SH-SY5Y (cell line): ENCODE measurements at regions not wholly inside any gene's neighbourhood (a gene's known extent, or its start where the extent isn't known, plus 50 kb on each side); places are given as distances from the start of the nearest gene placed in this dataset.

Experiments used
- GATA2 ChIP-seq: IDR thresholded peaks from 2 replicates; pipeline ENCODE4 v1.6.1; 2011; ENCODE audit warnings: mild to moderate bottlenecking, low read depth, low read length
- GATA3 ChIP-seq: IDR thresholded peaks from 2 replicates; pipeline ENCODE4 v1.6.1; 2011; ENCODE audit warnings: low read depth, mild to moderate bottlenecking, low read length, moderate library complexity

DNA sequence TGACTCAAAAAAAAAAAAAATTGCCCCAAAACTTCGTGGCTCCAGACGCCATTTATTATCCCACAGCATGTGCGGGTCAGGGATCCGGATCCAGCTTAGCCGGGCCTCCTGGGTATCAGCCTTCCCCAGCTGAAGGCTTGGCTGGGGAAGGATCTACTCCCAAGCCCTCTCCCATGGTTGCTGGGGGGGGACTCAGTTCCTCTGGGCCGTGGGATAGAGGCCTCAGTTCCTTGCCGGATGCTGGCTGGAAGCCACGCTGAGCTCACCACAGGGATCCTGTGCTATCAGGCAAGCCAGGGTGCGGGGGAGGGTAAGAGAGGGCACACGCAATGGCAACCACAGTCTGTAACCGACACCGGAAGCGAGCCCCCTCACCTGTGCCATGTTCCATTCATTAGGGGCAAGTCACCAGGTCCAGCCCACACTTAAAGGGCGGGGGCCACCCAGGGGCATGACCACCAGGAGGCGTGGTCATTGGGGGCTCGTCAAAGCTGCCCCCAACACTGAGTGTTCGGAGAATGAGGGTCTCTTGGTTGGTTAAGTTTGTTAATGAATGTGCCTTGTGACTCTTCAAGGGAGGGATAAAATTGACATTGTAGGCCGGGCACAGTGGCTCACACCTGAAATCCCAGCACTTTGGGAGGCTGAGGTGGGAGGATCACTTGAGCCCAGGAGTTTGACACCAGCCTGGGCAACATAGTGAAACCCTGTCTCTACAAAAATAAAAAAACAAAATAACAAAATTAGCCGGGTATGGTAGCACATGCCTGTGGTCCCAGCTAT is 210.0 kb upstream of the GSE1 start:
- TF ChIP-seq GATA3: no peak
- no peak for TF ChIP-seq GATA2

DNA sequence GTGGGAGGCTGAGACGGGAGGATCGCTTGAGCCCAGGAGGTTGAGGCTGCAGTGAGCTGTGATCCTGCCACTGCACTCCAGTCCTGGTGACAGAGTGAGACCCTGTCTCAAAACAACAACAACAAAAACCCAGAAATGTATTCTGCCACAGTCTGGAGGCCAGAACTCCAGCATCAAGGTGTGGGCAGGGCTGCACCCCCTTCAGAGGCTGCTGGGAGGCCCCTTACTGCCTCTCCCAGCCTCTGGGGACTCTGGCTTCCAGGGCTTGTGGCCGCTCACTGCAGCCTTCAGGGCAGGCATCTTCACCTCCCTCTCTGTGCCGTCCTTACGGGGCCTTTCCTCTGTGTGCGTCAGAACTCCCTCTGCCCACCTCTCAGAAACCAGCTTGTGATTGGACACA is 209.4 kb upstream of the GSE1 start:
- no peak for TF ChIP-seq GATA2
- TF ChIP-seq GATA3: no peak

DNA sequence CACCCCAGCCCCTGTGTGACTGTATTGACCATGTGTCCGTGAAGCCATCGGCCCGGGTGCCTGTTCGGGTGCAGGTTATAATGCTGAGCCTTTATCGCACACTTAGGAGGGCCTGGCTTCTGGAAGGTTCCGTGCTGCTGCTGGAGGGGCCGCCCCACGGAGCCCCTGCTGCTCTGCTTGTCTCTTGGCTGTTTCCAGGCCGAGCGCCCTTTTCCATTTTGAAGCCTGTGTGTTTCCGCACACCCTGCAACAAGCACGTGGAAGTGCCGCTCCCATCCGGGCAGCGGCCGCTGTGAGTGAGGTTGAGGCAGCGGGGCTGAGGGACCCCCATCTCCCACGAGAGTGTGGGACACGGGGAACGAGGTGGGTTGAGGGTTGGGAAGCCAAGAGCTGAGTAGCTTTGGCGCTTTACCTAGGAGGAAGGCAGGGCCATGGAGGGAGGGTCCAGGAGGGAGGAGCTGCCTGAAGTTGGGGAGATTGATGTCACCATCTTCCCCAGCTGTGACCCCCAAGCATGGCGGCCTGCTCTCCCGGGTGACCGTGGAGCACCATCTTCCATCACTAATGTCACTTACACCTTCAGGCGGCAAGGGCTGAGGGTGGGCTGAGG is 200.1 kb upstream of the GSE1 start:
- TF ChIP-seq GATA2: no peak

DNA sequence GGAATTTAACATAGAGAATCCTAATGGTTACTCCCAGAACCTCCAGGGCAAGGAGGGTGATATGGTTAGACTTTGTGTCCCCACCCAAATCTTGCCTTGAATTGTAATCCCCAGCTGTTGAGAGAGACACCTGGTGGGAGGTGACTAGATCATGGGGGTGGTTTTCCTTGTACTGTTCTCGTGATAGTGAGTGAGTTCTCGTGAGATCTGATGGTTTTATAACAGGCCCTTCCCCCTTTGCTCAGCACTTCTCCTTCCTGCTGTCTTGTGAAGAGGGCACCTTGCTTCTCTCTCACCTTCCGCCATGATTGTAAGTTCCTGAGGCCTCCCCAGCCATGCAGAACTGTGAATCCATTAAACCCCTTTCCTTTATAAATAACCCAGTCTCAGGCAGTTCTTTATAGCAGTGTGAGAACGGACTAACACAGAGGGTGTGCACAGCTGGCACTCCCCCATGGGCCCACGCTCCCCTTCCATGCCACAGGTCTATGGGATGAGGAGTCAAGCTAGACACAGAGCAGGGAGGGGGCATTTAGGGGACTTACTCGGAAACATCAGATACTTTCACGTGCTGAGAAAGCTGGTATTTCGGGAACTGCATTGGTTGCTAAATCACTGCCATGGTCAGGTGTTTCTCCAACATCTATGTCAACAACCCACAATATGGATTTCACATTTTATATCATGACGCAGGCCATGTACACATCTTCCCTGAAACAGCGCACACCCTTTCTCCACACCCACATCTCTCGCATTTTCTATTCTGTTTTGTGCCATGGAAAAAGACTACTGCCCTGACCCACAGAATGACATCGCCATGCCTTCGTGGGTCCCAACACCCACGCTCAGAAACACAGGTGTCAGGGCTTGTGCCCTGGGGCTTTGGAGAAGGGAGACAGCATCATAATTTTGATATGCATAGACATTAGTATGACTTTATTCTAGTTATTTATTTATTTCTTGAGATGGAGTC is 199.1 kb upstream of the GSE1 start:
- no peak for TF ChIP-seq GATA3
- TF ChIP-seq GATA2: no peak

DNA sequence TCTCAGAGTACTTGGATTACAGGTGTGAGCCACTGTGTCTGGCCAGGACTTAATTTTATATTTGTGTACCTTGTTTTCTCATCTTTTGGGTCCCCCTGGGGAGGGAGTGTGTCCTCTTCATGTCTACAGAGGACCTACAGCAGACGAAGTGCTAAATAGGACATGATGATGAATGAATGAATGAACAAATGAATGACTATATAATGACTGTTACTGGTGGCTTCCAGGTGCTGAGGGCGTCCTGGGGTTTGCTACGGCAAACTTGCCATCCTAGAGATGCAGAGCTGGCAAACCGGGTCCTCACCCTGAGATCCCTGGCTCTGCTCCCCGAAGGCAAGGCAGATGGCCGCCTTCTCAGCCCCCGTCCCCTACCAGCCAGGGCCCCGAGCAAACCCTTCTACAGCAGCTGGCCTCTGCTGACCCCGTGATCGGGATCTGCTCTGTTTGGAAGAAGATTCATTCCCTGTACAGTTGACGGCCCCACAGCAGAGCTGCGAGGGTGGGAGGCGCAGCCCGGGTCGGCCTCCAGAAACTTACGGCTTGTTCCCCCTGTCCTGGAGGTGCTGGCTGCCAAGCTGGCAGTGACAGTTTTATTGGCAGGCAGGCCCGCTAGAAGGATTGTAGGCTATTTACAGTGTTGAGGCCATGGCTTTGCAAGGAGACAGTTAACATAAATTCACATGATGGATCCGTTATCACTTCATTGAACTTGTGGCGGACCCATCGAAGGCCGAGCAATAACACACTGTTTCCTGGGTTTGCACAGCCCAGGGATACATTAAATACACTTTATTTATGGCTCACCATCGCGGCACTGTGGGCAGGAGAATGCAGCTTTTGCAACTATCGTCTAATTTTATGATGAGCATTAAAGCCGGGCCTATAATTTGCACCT is 197.7 kb upstream of the GSE1 start:
- no peak for TF ChIP-seq GATA3
- no peak for TF ChIP-seq GATA2

DNA sequence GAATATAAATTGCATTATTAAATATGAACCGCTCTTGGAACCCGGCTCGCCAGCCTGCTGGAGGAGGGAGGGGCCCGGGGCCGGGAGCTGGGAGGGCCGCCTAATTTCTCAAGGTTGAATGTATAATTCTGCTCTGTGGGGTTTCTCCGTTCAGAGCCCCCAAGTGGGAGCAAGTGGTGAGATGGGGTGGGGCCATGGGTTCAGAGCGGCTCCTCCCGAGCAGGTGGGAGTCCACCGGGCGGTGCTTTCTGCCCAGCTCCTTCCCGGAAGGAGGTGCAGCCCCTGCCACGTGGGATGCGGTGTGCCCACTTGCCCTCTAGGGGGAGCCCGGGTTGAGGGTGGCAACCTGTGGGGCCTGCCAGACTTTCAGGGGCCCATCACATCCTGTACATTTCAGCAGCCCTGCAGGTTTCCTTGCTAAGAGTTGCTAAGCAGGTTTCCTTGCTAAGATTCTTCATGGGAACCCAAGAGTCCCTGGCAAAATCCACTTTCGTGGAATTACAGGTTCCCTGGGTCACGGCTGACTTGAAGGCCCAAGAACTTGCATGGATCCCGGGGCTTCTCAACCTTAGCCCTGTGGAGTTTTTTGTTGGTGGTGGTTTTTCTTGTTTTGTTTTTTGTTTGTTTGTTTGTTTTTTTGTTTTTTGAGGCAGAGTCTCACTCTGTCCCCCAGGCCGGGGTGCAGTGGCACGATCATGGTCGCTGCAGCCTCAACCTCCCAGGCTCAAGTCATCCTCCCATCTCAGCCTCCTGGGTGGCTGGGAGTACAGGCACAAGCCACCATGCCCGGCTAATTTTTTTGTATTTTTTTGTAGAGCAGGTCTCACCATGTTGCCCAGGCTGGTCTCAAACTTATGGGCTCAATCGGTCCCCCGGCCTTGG is 196.7 kb upstream of the GSE1 start:
- TF ChIP-seq GATA3 (no peak), GATA2 (no peak)

DNA sequence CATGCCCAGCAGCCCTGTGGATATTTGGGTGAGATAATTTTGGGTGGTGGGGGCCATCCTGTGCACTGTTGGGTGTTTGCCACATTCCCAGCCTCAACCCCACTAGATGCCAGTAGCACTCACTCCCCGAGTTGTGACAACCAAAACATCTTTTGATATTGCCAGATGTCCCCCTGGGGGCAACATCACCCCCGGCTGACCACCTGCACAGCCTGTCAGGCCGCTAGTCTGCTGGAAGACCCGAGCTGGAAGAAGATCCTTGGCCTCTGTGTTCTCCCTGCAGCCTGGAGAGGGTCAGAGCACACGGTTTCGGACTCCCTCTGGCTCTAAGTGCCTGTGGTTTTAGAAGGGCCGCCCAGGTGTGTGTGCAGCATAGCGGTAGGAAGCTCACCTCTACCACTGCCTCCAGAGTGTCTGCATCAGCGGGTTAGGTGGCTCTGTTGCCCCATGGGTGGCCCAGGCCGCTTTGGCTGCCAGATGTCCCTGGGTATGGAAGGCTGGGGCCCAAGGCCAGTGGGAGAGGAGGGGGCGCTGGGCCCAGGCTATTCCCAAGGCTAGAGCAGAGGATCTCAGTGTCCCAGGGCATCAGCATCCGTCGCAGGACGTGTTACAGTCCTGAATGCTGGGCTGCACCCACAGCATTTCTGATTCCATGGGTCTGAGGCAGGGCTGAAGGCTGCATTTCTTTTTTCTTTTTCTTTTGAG is 195.8 kb upstream of the GSE1 start:
- no peak for TF ChIP-seq GATA3
- TF ChIP-seq GATA2: no peak

DNA sequence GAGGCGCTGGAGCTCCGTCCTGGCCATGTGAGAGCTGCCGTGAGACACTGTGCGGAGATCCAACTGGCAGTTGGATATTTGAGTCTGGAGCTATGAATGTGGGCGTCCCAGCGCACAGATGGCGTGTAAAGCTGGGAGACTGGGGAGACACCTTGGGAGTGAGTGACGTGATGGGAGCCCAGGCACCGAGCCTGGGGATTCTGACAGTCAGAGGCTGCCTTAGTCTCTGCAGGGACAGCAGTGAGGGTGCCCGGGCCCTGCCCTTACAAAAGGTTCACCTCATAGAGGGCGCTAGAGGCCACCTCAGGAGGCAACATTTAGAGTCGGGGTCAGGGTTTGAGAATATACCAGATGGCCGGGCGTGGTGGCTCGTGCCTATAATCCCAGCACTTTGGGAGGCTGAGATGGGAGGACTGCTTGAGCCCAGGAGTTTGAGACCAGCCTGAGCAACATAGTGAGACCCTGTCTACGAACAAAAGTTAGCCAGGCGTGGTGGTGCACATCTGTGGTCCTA is 194.1 kb upstream of the GSE1 start:
- TF ChIP-seq GATA2 (no peak), GATA3 (no peak)

DNA sequence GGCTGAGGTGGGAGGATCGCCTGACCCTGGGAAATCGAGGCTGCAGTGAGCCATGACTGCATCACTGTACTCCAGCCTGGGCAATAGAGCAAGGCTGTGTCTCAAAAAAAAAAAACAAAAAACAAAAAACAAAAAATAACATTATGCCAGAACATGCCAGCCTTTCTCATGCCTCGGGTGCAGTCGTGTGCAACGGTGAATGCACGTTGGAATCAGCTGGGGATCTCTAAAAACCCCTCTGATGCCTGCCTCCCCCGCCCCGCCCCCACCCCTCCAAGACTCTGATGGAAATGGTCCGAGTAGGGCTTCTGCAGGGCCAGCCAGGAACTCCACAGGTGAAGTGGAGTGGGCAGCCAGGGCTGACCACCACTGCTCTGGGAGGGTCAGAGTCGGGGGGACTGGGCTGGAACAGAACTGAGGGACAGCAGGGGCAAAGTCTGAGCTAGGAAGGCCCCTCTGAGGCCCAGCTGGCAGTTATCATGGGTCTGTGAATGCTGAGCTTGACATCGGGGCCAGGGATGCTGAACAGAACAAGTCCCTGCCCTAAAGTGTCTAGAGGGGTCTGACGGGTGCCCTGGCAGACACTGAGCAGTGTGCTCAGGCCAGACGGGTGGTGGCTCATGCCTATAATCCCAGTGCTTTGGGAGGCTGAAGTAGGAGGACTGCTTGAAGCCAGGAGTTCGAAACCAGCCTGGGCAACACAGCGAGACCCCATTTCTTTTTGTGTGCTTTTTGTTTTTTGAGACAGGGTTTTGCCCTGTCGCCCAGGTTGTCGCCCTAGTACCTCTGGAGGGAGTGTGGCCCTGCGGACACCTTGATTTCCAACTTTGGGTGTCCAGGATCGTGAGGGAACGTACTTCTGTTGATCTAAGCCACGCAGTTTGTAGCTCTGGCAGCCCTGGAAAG is 193.4 kb upstream of the GSE1 start:
- no peak for TF ChIP-seq GATA2

DNA sequence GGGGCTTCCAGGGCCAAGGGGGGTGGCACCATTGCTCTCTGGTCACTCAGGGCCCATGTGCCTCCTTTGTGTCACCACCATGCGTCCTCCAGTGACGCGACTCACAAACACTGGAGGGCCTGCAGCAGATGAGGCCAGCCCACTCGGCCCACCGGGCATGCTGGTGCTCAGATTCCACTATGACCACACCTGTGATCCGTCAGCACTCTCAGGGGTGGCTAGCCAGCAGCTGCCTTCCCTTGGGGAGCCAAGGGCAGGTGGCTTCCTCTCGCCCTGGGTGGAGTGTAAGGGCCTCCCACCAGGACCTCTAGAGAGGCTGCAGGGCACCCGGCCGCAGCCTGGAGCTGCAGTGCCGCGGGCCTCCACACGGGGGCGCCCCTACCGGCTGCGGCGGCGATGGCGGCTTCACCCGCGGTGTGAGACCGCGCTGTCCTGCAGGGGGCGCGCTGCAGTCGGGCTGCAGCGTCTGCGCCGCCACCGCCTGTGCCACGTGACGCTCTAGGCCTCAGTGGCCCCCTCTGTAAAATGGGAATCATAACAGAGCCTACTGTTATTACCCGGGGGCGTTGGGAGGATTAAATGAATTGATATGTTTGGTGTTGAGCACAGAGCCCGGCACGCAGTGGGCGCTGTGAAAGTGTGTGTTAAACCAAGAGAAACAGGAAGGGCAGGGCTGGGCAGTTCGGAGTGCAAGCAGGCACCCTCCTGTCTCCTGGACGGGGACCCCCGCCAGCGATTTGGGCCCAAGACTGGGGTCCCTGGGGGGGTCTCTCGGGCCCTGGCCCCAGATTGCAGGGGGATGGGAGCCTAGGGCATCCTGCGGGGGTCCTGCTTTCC is 192.4 kb upstream of the GSE1 start:
- TF ChIP-seq GATA3: no peak
- no peak for TF ChIP-seq GATA2
